ENCODE measurements at regions not wholly inside any gene's neighbourhood (a gene's known extent, or its start where the extent isn't known, plus 50 kb on each side); places are given as distances from the start of the nearest gene placed in this dataset.

DNA sequence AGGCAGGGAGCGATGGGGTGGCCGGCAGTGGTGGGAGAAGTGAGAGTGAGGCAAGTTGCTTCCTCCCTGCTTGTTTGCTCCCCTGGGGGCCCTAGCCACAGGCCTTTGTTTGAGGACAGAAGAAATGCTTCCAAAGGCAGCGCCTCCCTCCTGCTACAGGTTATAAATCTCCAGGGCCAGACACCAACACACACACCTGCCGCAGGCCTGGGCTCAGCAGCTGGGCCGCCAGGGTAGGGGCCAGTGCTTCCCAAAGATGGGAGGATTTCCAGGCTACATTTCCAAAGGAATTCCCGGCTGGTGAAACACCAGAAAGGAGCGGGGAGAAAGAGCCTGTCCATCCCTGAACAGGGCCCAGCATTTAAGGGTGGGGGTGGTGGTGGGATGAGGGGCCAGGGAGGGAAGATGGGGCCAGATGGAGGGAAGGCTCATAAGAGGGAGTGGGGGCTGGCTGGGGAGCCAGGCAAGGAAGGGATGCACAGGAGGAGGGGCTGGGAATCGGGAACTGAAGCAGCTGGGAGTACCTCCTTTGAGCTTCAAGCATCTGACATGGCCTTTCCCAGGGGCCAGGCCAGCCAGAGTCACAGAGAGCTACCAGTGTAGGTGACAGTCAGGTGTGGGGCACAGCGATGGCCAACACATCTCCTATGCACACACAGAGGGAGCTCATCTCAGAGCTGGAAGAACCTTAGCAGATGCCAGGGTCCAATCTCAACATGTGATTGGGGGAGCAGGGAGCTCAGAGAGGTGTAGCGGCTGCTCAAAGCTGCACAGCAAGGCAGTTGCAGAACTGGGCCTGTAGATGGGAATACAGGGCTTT, 143.9 kb downstream of the PJA1 start:
- DNase-seq (peak in 2 of 5 donors; percentile 53 to 64), FAIRE-seq (no peak)
- Histone ChIP-seq H3K27me3 (ENCODE audit: control insufficient read depth, insufficient read depth, low read length) (no peaks in the 10 kb centered on the region), H3K4me3 (ENCODE audit: low read length in 3 of 3) (no peak overlapping the region), H3K9me3 (ENCODE audit: control insufficient read depth in 2 of 3, insufficient read depth in 1 of 3, low read length in 3 of 3) (no peaks in the 10 kb centered on the region), H3K27ac (ENCODE audit: low read depth in 2 of 2, low read length in 2 of 2) (no peak overlapping the region), H3K36me3 (ENCODE audit: control insufficient read depth in 2 of 3, insufficient read depth in 3 of 3, low read length in 3 of 3) (no peaks in the 10 kb centered on the region), H3K4me1 (ENCODE audit: control insufficient read depth in 2 of 3, insufficient read depth in 2 of 3, low read depth in 1 of 3, low read length in 3 of 3) (peaks cover 0 to 10% (median 5%) of the 10 kb centered on the region in 3 donors), H3K9ac (ENCODE audit: low read length in 3 of 3) (no peak overlapping the region)
- TF ChIP-seq CTCF (IDR thresholded peaks at IDR 0.05; ENCODE audit: borderline replicate concordance, extremely low read depth, insufficient read depth): no peak
- intact Hi-C loops (cut with DNase I): no loop called here

- DNase-seq (no peak), FAIRE-seq (no peak)
- no peak overlapping the region for H3K27ac ChIP-seq (ENCODE audit: low read depth in 2 of 2, low read length in 2 of 2)
- no peak overlapping the region for H3K4me3 ChIP-seq (ENCODE audit: low read length in 3 of 3)
- no peaks in the 10 kb centered on the region for H3K9me3 ChIP-seq (ENCODE audit: control insufficient read depth in 2 of 3, insufficient read depth in 1 of 3, low read length in 3 of 3)
- intact Hi-C loops (cut with DNase I): no loop called here
- no peak overlapping the region for H3K9ac ChIP-seq (ENCODE audit: low read length in 3 of 3)
- TF ChIP-seq CTCF (IDR thresholded peaks at IDR 0.05; ENCODE audit: borderline replicate concordance, extremely low read depth, insufficient read depth): no peak
- no peaks in the 10 kb centered on the region for H3K27me3 ChIP-seq (ENCODE audit: control insufficient read depth, insufficient read depth, low read length)
- no peaks in the 10 kb centered on the region for H3K36me3 ChIP-seq (ENCODE audit: control insufficient read depth in 2 of 3, insufficient read depth in 3 of 3, low read length in 3 of 3)
- H3K4me1 ChIP-seq (ENCODE audit: control insufficient read depth in 2 of 3, insufficient read depth in 2 of 3, low read depth in 1 of 3, low read length in 3 of 3): peaks cover 0 to 11% (median 5%) of the 10 kb centered on the region in 3 donors
These were observed 144.9 kb downstream of the PJA1 start for GRCh38 chrX:69020316-69020715.

GRCh38 chrX:69019073-69019890, 146.0 kb downstream of the PJA1 start:
- H3K4me3 ChIP-seq (ENCODE audit: low read length in 3 of 3): no peak overlapping the region
- H3K27ac ChIP-seq (ENCODE audit: low read depth in 2 of 2, low read length in 2 of 2): no peak overlapping the region
- DNase-seq (no peak), FAIRE-seq (no peak)
- H3K4me1 ChIP-seq (ENCODE audit: control insufficient read depth in 2 of 3, insufficient read depth in 2 of 3, low read depth in 1 of 3, low read length in 3 of 3): peaks cover 0 to 11% (median 5%) of the 10 kb centered on the region in 3 donors
- H3K36me3 ChIP-seq (ENCODE audit: control insufficient read depth in 2 of 3, insufficient read depth in 3 of 3, low read length in 3 of 3): no peaks in the 10 kb centered on the region
- no peaks in the 10 kb centered on the region for H3K9me3 ChIP-seq (ENCODE audit: control insufficient read depth in 2 of 3, insufficient read depth in 1 of 3, low read length in 3 of 3)
- no peak overlapping the region for H3K9ac ChIP-seq (ENCODE audit: low read length in 3 of 3)
- no peak for TF ChIP-seq CTCF (IDR thresholded peaks at IDR 0.05; ENCODE audit: borderline replicate concordance, extremely low read depth, insufficient read depth)
- H3K27me3 ChIP-seq (ENCODE audit: control insufficient read depth, insufficient read depth, low read length): no peaks in the 10 kb centered on the region
- intact Hi-C loops (cut with DNase I): no loop called here
